Tibial nerve (tissue), 4 donors: ENCODE measurements at regions not wholly inside any gene's neighbourhood (a gene's known extent, or its start where the extent isn't known, plus 50 kb on each side); places are given as distances from the start of the nearest gene placed in this dataset.

Experiments used
- DNase-seq, 2 donors: peaks; one replicate each; pipeline ENCODE4 v3.0.0-alpha.2; 2019; ENCODE audit warnings: low spot score in 2 of 2
- H3K27ac ChIP-seq, 4 donors: fragments of 200-600 bp; sonication (generic) in 3 of 4; one replicate each; pipeline ENCODE4 v1.5.1; 2017 to 2019; ENCODE audit warnings: mild to moderate bottlenecking in 1 of 4
- H3K27me3 ChIP-seq, 2 donors: fragments of 200-600 bp; sonication (generic) in 1 of 2; one replicate each; pipeline versions ENCODE4 v1.5.1 to v1.6.0; 2017 to 2019
- H3K36me3 ChIP-seq, 3 donors: fragments of 200-600 bp; sonication (generic); one replicate each; pipeline ENCODE4 v1.5.1; 2018 to 2019
- H3K4me1 ChIP-seq, 4 donors: fragments of 200-600 bp; sonication (generic) in 3 of 4; one replicate each; pipeline ENCODE4 v1.5.1; 2017 to 2019
- H3K4me3 ChIP-seq, 4 donors: fragments of 200-600 bp; sonication (generic) in 3 of 4; one replicate each; pipeline ENCODE4 v1.5.1; 2017 to 2019; ENCODE audit warnings: mild to moderate bottlenecking in 1 of 4, moderate library complexity in 1 of 4
- H3K9me3 ChIP-seq, 4 donors: fragments of 200-600 bp; sonication (generic) in 3 of 4; one replicate each; pipeline ENCODE4 v1.5.1; 2017 to 2019
- CTCF ChIP-seq, 5 experiments: fragments of 200-600 bp in 3 of 5; fragments of 450-650 bp in 2 of 5; sonication (generic) in 3 of 5; IDR thresholded peaks; one replicate each; pipeline ENCODE4 v1.5.1; 2016 to 2019; ENCODE audit warnings: antibody characterized with exemption in 5 of 5, mild to moderate bottlenecking in 3 of 5, moderate library complexity in 2 of 5
- EP300 ChIP-seq, 2 donors: sonication (generic); formaldehyde crosslinking; IDR thresholded peaks; one replicate each; pipeline ENCODE4 v1.6.1; 2017; ENCODE audit warnings: antibody characterized with exemption in 2 of 2, mild to moderate bottlenecking in 1 of 2
- POLR2A ChIP-seq, 2 donors: fragments of 450-650 bp; IDR thresholded peaks; one replicate each; pipeline ENCODE4 v1.6.1; 2017; ENCODE audit warnings: antibody characterized with exemption in 2 of 2, mild to moderate bottlenecking in 2 of 2, moderate library complexity in 2 of 2
- WGBS, 2 donors: methylation state at CpG; one replicate each; pipeline ENCODE4 v1.1.5; 2018; 5-methylcytosine and 5-hydroxymethylcytosine counted together

GRCh38 chr18:75116165-75116564 lies 92.8 kb downstream of the PTGR3 start:
- no peaks in the 10 kb centered on the region for H3K36me3 ChIP-seq
- no peaks in the 10 kb centered on the region for H3K27me3 ChIP-seq
- no peak overlapping the region for H3K4me3 ChIP-seq
- WGBS, 2 donors = 61 to 63% methylated on average over 7 of the region's 7 CpGs
- H3K27ac ChIP-seq = no peak overlapping the region
- no peak for DNase-seq
- TF ChIP-seq EP300 (IDR thresholded peaks at IDR 0.05) (no peak), POLR2A (IDR thresholded peaks at IDR 0.05) (no peak), CTCF (IDR thresholded peaks at IDR 0.05) (no peak)
- no peaks in the 10 kb centered on the region for H3K4me1 ChIP-seq
- no peaks in the 10 kb centered on the region for H3K9me3 ChIP-seq

GRCh38 chr18:75115514-75115913 lies 93.4 kb downstream of the PTGR3 start:
- Histone ChIP-seq H3K9me3 (no peaks in the 10 kb centered on the region), H3K4me1 (no peaks in the 10 kb centered on the region), H3K4me3 (no peak overlapping the region), H3K27me3 (no peaks in the 10 kb centered on the region), H3K27ac (no peak overlapping the region), H3K36me3 (no peaks in the 10 kb centered on the region)
- WGBS, 2 donors = 50 to 54% methylated on average over 6 of the region's 6 CpGs
- TF ChIP-seq CTCF (IDR thresholded peaks at IDR 0.05) (no peak), POLR2A (IDR thresholded peaks at IDR 0.05) (no peak), EP300 (IDR thresholded peaks at IDR 0.05) (no peak)
- DNase-seq = no peak
